Uterus (tissue), 2 donors: ENCODE measurements at regions not wholly inside any gene's neighbourhood (a gene's known extent, or its start where the extent isn't known, plus 50 kb on each side); places are given as distances from the start of the nearest gene placed in this dataset.

ENCODE experiments used
- CTCF ChIP-seq, 4 experiments: fragments of 200-600 bp in 2 of 4; fragments of 450-650 bp in 2 of 4; sonication (generic) in 2 of 4; IDR thresholded peaks; one replicate each; pipeline ENCODE4 v1.5.1; 2016 to 2019; ENCODE audit warnings: antibody characterized with exemption in 4 of 4, mild to moderate bottlenecking in 2 of 4, moderate library complexity in 1 of 4
- POLR2A ChIP-seq, 2 donors: fragments of 450-650 bp; IDR thresholded peaks; one replicate each; pipeline ENCODE4 v1.6.1; 2016; ENCODE audit warnings: antibody characterized with exemption in 2 of 2, mild to moderate bottlenecking in 1 of 2, moderate library complexity in 1 of 2

- TF ChIP-seq CTCF (IDR thresholded peaks at IDR 0.05) (no peak), POLR2A (IDR thresholded peaks at IDR 0.05) (no peak)
Measured at GRCh38 chr3:177995381-177996085, 540.7 kb upstream of the KCNMB2 start.
